COLO668 (cell line): ENCODE measurements at regions not wholly inside any gene's neighbourhood (a gene's known extent, or its start where the extent isn't known, plus 50 kb on each side); places are given as distances from the start of the nearest gene placed in this dataset.
"Not testable (repeated sequence)": the region's sequence is repeated elsewhere in the genome, so short reads cannot be mapped to it uniquely, and the experiment has no call there.

ENCODE experiments used
- DNase-seq: peaks from one replicate; lab custom pipeline; 2025; ENCODE audit not compliant: unreplicated experiment; lab: John Stamatoyannopoulos, UW

DNA sequence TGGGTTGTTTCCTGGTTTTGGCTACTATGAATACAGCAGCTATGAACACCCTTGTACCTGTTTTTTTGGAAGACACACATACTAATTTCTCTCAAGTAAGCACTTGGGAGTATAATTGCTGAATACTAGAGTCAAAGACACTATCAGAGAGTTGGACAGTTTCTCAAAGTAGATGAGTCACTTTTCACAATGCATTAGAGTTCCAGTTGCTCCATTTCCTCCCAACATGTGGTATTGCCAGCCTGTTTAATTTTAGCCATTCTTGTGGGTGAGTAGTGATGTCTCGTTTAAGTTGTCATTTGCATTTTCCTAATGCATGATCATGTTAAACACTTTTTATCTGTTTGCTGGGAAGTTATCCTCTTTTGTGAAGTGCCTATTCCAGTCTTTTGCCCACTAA, 81.6 kb upstream of the GDNF start:
- DNase-seq, result no peak

DNA sequence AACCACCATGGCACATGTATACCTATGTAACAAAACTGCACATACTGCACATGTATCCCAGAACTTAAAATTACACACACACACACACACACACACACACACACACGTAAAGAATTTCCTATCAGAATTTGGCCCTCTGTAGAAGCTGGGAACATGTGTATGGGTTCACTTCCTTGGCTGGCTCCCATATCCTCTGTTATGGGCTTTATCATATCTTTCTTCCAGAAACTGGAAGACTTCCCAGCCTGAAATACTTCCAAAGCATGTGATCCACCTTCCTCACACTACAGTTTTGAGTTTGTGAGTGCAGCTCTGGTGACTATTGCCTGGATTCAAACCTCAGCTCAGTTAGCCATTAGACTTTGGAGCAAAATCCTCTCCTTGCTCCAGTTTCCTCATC, 78.6 kb upstream of the GDNF start:
- no peak for DNase-seq

DNA sequence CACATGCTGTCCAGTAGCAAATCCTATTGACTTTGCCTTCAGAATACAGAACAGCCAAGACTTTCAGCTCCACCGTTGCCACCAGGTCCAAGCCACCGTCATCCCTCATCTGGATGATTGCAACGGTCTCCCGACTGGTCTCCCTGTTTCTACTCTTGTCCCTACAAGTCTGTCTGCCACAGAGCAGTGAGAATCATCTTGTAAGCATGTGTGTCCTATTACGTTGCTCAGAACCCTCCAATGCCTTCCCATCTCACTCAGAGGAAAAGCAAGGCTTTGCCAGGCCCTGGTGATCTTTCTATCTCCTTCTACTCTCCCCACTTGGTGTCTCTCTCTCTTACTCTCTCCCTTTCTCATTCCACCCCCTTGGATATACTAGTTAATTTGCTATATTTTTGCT, 76.7 kb upstream of the GDNF start:
- no peak for DNase-seq

DNA sequence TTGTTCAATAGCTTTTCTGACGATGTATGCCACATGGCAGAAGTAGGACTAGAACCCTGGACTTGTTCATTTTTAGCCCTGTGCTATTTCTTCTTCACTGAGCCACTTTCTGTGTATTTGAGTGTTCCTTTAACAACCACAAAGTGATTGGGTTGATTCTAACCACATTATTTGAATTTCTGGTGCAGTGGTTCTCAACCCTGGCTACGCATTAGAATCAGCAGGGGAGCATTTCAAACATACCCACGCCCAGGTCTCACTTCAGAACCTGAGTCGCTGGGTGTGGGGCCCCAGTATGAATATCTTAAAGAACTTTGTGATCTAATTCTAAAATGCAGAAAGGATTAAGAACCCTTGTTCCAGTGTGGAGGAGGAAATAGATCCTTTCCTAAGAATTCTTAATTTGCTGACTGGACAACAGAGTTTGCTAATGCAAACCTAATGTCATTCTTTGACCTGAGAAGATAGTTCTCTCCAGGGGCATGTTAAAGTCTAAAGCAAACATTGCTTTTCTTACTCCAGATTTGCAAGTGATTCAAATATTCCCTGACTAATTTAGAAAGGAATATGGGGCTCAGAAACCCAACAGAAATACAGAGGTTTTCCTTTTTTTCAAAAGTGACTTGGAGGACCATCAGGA, 75.4 kb upstream of the GDNF start:
- DNase-seq, result no peak

DNA sequence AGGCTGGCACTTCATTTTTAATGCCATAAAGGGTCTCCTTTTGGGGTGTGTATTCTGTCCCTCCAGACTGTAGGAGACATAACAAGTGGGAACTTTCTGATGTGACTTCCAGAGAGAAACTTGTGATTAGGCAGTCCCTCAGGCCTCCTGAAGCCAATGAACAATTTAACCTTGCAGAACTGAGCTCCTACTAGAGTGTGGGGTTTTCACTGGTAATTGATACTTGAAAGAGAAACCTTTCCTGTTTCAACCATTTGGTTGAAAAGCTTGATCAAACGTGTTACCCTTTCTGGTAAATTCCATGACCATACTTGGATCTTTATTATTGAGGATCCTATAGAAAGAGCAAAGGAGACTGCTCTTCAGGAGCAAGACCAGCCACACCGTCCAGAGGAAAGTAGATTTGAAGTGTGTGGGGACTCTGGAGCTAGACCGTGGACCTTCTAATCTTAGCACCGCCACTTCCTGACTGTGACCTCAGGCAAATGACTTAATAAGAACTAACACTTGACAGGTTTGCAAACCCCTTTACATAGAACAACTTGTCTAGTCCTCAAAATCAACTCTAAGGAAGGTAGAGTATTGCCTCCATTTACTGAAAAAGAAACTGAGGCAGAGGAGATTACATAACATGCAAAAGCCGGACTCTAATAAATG, 69.9 kb upstream of the GDNF start:
- not testable (repeated sequence) for DNase-seq

DNA sequence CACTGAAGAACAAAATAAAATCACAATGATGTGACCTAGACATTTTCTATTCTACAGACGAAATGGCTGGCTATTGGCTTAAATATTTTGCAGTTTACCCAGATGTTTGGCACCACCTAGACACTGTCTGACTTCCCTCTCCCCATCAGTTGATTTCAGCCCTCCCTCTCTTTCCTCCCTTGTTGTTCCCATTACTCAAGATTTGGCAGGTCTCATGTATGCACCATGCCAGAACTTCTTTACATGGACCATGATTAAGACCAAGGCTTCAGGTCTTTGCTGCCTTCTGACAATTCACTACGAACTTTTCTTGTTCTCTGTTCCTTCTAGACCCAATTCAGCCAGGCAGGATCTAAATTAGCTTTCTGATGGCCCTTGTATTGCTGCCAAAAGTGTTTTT, 66.6 kb upstream of the GDNF start:
- DNase-seq, result no peak

DNA sequence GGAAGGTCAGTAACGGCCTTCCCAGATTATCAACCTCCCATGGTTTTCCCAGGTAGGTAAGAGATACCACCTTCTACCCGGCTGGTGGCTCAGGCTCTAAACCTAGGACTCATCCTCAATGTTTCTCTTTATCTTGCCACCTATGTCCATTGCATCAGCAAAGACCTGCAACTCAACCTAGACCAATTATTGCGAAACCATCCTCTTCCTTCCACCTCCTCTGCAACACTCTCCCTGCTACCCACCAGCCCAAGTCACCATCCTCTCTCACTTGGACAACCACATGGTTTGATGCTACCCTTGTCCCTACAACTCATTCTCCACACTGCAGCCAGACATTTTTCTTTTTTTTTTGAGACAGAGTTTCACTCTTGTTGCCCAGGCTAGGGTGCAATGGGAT, 65.4 kb upstream of the GDNF start:
- DNase-seq, result no peak

DNA sequence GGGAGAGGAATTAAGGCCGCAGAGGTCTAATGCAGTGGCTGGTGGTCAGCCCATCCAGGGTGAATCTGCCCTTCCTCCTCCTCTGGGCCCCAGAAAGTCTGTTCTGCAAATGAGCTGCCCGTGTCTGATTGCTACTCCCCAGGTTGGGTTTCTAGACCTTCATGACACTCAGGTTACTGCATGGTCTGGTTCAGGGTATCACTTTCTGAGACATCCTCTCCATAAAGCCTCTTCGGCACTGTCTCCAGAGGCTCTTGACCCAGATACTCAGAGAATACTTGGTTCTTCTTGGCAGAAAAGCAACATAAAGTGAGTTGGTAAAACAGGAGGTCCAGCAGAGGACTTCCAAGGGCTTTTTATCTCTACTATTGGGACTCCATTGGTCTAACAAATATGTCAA, 62.5 kb upstream of the GDNF start:
- no peak for DNase-seq

DNA sequence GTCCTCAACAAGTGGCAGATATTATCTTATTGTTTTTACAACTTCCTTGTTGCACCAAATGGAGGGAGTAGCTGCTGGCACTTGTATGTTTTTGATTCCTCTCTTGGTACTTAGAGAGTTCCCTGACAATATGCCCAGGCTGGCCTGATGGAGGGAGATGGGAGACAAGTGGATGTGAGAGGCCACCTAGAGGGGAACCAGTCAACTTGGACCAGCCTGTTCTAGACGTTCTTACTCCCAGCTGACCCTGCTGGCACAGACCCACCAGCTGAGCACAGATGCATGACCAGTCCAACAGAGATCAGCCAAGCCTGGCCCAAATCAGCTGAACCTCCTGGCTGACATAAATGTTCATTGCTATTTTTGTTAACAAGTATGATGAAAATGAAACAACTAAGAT, 60.9 kb upstream of the GDNF start:
- DNase-seq, result no peak

DNA sequence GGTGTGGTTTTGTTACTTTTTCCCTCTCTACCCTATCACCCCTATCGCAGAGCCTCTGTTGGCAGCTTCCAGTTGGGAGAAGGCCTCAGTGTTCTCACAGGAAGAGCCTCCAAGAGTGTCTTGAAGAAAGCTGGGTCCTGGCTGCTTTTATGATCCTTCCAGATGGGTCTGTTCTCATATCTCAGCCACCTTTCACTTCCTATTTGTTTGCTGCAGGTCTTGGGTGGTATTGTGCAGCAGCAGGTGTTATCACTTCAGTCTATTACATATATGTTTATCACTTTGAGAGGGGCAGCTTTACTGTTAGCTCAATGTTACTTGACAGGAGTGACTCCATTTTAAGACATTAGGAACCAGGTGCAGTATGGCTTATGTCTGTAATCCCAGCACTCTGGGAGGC, 59.2 kb upstream of the GDNF start:
- no peak for DNase-seq

DNA sequence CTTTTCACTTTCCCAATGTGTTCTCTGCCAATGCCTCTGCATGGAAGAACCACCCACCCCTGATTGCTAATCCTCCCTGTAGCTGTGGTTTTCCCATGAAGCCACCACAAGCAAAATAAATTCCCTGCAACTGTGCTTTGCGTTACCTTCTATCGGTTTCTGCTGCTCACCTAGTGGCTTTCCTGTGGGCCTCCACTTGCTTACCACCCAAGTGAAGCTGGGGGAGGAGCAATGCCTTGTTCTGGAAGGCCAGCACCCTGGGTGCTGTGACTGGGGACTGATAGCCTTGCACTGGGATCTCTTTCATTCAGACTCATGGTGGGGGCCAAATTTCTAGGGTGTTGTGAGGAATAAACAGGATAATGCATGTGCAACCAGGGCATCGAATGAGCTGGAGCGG, 56.3 kb upstream of the GDNF start:
- no peak for DNase-seq

DNA sequence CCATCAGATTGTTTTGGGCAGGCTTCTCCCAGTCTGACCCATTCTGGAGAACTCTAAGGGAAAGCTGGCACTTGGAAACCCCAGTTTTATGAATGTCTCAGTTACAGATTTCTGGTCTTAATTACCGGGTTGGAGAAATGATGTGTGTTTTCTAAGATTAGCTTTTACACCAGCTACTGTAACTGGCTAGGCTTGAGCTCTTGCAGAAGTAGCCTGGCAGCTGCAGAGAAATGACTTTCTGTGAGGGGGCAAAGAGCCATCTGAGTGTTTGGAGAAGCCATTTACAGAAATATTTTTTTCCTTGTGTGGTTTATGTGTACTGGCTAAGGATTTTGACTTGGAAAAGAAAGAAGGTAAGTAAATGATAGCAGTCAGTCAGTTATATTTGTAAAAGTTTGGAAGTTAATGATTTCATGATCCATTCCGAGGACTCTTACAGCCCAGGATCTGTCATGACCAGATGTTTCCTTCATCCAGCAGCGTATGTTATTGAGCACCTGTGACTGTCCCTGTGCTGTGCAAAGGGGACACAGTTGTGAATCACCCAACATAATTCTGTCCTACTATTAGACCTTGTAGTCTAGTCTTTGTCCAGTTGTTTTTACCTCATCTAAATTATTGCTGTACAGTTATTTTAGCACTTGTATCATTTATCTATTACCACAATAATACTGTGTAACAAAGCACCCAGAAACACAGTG, 53.7 kb upstream of the GDNF start:
- no peak for DNase-seq

DNA sequence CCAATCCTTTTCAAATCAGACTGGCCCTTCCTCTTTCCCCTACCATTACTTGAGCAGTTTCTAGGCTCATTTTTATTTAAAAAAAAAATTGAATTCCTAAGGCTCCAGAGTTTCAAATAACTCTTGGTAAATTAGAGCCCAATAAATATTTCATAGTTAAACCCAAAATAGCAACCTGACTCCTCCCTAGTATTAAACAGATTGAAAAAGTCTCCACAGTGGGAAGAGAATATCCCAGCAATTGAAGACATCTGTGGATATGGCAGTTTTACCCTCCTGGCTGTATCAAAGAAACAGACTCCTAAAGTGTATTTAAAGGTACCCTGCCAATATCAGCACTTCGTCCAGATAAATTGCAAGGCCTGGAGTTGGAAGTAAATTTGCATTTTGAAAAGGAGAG, 52.7 kb upstream of the GDNF start:
- DNase-seq, result no peak

DNA sequence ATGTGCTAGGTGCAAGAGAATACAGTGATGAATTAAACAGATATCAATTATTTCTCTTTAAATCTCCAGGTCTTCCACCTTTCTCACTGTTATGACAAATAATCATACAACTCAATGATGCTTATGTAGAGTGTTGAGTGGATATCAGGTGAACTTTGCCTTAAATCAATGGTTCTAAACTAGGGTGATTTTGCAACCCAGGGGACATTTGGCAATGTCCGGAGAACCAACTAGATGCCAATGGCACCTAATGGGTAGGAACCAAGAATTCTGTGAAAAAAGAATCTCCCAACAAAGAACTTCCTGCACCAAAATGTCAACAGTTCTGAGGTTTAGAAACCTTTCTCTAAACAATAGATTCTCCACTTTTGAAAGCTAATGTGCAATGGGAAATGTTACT, 52.0 kb upstream of the GDNF start:
- DNase-seq, result no peak

DNA sequence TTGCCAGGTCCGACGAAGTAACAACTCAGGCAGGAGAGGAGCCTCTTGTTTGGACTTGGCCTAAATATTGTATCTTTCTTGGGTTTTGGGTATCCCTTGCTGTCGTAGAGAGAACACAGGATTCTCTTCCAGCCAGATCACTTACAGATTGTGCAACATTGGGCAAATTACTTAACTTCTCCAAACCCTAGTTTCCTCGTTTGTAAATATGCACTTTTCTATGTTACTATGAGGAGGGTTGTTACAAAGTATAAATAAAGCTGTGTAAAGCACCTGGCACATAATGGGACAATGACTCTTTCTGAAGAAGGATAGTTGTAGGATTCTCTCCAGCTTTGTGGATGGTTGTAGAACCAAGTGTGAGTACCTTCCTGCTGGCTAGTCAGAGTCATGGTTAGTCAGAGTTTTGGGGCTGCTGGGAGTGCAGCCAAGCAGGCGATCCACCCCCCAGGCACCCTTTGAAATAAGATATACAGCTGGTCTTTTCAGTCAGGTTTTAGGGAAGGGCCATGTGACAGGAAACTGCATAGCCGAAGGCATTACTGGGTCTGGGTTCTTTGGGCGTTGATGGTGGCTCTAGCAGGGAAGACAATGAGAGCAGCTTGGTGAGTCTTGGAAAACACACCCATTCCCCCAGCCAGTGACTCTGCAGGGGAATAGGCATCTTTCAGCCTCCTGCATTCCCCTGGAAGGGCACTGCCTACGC, 49.9 kb upstream of the GDNF start:
- peak; percentile 10 for DNase-seq
